Prostate gland (tissue), 2 donors: ENCODE measurements at regions not wholly inside any gene's neighbourhood (a gene's known extent, or its start where the extent isn't known, plus 50 kb on each side); places are given as distances from the start of the nearest gene placed in this dataset.

Experiments used
- POLR2A ChIP-seq: fragments of 450-650 bp; IDR thresholded peaks from one replicate; pipeline ENCODE4 v1.6.1; 2016; ENCODE audit warnings: antibody characterized with exemption, mild to moderate bottlenecking
- POLR2AphosphoS5 ChIP-seq: sonication (generic); formaldehyde crosslinking; IDR thresholded peaks from one replicate; pipeline ENCODE4 v1.6.1; 2017; ENCODE audit warnings: antibody characterized with exemption
- TF ChIP-seq, protein P1 (sequence below), 4 experiments: fragments of 200-600 bp in 2 of 4; fragments of 450-650 bp in 2 of 4; sonication (generic) in 2 of 4; IDR thresholded peaks; 1 replicate in 3 of 4; 2 replicates in 1 of 4; pipeline ENCODE4 v1.5.1; 2016 to 2019; ENCODE audit warnings: antibody characterized with exemption in 4 of 4, mild to moderate bottlenecking in 2 of 4, moderate library complexity in 2 of 4

DNA sequence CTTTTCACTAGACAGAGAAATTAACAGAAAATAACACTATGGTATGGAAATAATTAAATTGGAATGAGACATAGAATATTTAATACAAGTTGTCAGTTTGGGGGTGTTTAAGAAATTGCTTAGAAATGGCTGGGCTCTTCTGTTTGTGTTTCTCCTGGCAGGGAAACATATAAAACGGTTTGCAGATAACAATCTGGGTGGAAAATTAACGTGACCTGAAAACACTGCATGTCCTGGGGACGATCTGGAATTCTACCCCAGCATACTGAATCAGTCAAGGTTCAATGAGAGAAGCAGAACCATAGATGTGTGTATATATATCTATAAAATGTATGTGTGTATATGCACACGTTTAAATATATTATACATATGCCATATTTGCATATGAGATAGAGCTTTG, 109.8 kb downstream of the SPATA18 start:
- TF ChIP-seq, protein P1, sequence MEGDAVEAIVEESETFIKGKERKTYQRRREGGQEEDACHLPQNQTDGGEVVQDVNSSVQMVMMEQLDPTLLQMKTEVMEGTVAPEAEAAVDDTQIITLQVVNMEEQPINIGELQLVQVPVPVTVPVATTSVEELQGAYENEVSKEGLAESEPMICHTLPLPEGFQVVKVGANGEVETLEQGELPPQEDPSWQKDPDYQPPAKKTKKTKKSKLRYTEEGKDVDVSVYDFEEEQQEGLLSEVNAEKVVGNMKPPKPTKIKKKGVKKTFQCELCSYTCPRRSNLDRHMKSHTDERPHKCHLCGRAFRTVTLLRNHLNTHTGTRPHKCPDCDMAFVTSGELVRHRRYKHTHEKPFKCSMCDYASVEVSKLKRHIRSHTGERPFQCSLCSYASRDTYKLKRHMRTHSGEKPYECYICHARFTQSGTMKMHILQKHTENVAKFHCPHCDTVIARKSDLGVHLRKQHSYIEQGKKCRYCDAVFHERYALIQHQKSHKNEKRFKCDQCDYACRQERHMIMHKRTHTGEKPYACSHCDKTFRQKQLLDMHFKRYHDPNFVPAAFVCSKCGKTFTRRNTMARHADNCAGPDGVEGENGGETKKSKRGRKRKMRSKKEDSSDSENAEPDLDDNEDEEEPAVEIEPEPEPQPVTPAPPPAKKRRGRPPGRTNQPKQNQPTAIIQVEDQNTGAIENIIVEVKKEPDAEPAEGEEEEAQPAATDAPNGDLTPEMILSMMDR (IDR thresholded peaks at IDR 0.05): no peak
- no peak for TF ChIP-seq POLR2A
- no peak for TF ChIP-seq POLR2AphosphoS5
